NCI-H2081 treated with DMSO at 0.1 percent for 48 hours (cell line): ENCODE measurements at regions not wholly inside any gene's neighbourhood (a gene's known extent, or its start where the extent isn't known, plus 50 kb on each side); places are given as distances from the start of the nearest gene placed in this dataset.
A peak's percentile ranks its signal among the peaks of the same experiment; 100 is the strongest.
"Not testable (repeated sequence)": the region's sequence is repeated elsewhere in the genome, so short reads cannot be mapped to it uniquely, and the experiment has no call there.

Source experiments
- DNase-seq: peaks from one replicate; lab custom pipeline; 2025; lab: John Stamatoyannopoulos, UW

DNA sequence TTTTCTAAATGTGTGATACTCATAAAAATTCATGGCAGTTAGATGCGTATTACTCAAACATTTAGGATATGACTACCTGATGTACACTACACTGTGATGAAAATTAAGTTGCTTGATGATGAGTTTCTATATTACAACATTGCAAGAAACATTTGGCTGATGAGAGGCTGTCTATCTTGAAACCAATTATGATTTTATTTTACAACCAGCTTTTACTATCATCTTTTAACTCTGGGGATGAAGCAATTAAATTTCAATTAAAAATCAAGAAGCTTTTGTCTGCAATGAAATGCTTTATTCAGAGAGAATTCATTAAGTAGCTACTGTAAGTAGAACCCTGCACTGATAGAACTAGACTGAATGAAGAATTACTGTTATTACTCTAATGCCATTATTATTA, 500.4 kb downstream of the KCTD16 start:
- DNase-seq: no peak

DNA sequence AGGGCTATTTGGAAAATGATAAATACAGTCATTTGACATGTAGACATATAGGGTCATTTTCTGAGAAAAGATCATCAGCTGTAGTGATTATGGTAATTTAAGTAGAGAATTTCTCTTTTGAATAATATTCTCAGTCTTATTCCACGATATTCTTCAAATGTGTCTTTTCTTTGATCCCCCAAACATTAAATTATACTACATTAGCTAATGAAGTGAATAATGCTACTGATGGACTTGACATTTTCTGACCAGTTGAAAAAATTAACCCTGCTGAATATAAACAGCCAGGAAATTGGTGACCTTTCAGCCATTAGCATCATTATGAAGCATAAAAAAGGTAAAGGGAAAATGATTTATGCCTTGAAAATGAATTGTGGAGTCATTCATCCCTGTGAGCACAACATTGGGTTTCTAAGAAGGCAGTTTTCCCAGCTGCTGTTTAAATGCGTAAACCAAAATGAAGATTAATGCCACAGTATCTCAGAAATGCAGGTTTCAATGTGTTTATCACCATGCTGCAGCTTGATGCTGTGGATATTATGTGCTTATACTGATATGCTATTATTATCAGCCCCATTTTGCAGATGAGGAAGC, 489.1 kb downstream of the KCTD16 start:
- DNase-seq: no peak

DNA sequence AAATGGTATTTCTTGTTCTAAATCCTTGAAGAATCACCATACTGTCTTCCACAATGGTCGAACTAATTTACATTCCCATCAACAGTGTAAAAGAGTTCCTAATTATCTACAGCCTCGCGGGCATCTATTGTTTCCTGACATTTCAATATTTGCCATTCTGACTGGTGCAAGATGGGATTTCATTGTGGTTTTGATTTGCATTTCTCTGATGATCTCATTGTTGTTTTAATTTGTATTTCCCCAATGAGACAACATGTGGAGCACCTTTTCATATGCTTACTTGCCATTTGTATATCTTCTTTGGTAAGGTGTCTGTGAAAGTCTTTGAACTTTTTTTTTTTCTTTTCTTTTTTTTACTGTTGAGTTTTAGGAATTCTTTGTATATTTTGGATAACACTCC, 473.6 kb downstream of the KCTD16 start:
- DNase-seq: no peak

DNA sequence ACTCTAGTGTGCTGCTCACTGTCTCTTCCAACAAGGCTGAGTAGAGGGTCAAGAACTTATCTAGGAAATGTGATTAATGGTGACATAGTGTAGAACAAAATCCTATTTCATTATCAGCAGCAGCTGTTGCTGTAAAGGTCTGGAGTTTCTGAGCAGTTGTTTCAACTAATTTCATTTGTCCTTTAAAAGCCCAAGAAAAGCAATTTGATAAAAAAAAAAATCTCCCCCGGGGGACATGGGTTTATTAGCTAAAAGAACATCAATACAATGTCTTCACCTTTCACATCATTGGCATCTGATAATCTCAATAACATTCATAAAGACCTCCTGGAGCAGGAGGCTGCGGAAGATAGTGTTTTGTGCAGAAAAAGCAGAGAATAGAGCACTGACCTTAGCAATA, 468.1 kb downstream of the KCTD16 start:
- no peak for DNase-seq

DNA sequence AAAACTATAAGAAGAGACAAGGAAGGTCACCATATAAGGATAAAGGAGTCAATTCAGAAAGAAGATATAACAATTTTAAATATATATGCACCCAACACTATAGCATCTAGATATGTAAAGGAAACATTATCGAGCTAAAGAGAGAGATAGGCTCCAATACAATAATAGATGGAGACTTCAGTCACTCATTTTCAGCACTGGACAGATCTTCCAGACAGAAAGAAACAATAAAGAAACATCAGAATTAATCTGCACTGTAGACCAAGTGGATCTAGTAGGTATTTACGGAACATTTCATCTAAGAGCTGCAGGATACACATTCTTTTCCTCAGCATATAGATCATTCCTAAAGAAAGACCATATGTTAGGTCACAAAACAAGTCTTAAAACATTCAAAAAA, 463.5 kb downstream of the KCTD16 start:
- no peak for DNase-seq

DNA sequence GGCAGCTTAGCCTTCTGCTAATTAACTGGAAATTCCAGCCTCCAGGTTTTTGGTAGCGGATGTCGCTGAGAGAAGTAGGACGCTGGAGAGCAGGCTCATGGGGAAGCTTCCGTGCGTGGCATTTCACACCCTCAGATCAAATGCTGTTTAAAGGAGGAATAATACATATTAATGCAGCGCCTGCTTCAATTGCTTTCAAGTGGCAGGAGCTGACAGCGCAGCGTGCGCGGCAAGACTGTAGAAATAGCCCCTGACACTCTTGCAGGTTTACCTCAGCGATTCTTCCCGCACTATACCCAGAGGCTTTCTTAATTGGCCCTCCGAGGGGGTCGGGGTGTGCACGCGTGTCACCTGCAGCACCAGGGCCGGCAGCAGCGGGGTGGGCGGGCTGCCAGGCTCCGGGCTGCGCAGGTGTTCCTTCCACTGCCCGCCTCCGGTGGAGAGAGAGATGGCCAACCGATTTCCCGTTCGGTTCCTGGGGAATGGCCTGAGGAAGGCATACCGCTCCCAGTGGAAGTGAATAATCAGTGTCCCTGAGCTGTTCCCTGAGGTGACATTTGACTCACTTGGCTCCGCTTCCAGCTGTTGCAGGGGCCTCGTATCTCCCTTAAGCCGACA, 427.9 kb downstream of the KCTD16 start:
- no peak for DNase-seq

DNA sequence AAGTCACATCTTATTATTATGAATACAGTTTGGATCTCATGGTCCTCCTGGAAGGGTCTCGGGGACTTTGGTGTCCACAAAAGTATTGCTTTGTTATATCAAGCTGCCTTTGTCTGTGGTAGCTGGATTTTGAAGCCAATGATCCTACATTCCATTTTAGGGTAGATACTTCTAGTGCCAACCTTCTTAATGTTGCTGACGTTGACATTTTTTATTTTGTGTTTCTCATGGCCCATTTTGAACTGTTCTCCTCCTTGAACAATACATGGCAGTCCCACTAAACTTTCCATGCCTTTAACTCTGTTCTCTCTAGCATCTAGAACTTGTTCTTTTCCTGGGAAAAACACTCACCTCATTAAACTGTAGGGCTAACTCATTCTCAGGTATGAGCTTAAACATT, 425.8 kb downstream of the KCTD16 start:
- DNase-seq: no peak

DNA sequence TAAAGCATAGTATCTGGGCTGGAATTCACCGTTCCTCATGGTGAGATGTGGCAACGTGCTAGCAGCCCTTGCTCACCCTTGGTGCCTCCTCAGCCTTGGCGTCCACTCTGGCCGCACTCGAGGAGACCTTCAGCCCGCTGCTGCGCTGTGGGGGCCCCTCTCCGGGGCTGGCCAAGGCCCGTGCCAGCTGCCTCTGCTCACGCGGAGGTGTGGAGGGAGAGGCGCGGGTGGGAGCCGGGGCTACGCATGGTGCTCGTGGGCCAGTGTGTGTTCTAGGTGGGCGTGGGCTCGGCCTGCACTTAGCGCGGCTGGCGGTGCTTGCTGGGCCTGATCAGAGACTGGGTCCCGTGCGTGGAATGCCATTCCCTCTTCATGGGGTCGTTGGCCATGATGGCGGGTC, 424.2 kb downstream of the KCTD16 start:
- DNase-seq: no peak

DNA sequence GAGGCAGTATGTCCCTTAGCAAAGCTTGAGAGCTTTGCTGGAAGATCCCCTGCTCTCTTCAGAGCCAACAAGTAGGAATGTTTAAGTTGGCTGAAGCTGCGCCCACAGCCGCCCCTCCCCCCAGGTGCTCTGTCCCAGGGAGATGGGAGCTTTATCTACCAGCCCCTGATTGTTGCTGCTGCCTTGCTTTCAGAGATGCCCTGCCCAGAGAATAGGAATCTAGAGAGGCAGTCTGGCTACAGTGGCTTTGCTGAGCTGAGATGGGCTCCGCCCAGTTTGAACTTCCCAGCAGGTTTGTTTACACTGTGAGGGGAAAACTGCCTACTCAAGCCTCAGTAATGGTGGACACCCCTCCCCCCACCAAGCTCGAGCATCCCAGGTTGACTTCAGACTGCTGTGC, 423.6 kb downstream of the KCTD16 start:
- DNase-seq: not testable (repeated sequence)

DNA sequence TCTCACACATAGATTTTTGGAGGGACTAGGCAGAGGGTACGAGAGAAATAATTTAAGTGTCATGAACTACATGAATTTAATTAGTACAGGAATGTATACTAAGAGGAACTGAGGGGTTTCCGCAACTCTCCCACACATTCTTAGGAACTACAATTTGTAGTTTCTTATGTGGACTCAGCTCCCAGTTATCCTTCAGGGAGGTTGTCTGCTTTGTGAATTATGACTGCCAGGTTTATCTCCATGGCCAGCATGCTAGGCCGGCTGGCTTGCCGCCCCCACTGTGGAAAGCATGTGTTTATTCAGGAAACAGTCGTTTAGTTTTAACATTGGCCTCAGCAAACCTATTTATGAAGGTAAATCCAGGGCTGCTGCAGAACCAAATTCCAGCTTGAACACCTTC, 415.0 kb downstream of the KCTD16 start:
- no peak for DNase-seq

DNA sequence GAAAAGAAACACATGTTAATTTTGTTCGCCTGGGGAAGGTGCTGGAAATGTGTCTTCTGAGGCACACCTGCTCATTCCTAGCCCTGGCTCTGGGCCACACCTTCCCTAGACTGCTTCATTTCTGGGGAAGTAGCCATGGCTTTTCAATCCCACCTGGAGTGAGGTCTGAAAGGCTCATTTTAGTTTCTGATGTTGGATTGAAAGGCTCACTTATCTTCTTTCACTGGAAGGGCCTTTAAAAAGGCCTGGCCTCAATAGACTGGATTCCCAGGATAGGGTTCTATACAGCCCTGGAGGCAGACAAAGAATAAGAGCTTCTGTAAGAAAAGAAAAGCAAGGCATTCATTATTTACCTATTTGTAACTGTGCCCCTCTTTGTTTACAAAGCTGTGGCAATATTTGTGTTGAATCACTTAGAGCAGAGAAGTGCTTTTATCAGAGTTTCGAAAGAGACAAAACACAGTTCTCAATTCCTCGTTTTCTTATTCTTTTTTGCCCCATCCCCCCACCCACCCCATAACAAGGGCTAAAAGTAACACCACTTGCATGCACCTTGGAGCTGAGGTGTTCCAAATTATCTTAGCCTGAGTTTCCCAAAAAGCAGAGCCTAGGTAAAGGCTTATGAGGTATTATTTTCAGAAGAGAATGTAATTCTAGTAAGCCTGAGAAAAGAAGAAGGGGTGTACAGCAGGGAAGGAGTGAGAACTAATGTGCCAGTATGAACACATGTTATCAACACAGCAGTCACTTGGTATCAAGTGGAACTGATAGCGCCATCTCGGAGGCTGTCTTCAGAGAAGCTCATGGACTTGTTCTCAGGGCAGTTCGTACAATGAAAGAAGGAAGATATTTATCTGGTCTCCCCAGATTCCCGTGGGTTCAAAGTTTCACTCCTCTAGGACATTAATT, 413.1 kb downstream of the KCTD16 start:
- DNase-seq: peak; percentile 30

DNA sequence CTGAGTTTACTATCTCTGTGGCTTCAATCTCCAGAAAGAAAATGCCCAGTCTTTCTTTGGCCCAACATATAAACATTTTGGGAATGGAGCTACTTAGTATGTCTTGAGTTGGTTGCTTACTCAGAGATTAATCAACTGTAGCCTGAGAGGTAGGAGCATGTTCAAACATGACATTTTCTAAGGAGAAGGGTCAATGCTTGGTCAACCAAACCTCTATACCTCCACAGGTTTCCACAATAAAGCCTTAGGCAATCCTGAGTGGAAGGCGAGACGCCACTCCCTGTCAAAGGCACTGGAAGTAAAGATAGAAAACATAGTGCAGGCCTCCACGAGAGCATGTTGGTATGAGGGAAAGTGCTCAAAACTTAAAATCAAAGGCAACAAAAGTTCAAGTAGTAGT, 411.4 kb downstream of the KCTD16 start:
- no peak for DNase-seq

DNA sequence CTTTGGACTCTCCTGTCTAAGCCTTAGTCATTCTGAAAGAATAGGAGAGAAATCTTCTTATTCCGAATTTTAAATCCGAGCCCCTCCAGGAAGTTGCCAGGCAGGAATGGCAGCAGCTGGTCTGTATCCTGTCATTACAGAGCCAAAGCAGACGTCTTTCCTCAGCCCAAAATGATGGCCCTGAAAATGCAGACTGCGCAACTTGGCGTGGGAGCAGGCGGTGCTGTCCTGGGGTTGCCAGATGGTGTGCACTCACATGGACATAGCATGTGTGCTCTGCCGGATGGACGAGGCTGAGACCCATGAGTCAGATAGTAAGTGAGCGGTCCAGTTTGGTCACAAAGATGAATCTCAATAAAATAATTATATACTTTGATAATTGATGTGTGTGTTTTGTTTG, 410.4 kb downstream of the KCTD16 start:
- no peak for DNase-seq

DNA sequence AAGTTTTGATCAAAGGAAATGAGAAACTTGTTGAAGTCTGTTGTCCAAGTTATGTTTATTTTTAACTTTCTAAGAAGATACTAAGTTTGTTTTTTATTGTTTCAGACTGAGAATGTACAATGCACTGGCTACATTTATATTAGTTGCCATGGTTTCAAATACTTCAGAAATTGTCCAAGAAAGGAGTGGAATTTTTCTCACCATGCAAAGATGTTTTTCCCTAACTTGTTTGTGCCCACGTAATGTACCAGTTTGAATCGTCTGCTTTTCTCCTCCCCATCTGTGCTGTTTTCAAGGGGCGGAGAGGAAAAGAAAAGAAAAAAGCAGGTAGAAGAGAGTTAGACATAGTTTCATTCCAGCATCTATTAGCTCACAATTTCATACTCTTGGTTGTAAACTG, 407.0 kb downstream of the KCTD16 start:
- no peak for DNase-seq

DNA sequence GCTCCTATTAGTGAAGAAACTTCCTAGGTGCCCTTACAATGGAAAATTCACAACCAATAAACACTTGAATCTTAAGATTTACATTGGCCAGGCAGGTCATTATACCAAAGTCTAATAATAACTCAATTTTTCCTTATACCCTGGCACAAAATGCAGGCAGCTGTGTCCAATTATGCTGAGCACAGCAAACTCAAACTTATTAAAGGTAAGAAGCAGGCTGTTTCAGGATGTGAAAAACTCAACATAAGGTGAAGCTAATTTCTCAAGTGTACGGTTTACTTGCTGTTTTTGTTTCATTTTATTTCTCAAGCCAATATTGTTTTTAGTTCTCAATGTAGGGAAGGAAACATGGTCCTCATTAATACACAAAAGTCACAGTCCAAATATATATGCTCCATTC, 405.1 kb downstream of the KCTD16 start:
- DNase-seq: no peak

DNA sequence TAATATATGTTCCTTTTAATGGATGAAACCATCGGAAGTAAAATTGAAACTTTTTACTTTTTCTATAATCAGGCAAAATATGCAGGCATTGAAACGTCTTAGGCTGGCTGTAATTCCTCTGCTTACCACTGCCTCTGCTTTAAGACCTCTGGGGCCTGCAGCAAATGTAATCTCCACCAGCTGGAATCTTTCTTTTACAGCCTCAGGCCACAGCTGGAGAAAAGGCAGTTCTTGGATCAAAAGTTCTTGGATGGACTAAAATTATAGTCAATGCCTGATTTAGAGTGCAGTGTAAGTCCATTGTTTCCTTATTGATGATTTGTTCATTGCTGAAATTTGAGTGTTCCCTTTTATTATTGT, 396.7 kb downstream of the KCTD16 start:
- DNase-seq: no peak

DNA sequence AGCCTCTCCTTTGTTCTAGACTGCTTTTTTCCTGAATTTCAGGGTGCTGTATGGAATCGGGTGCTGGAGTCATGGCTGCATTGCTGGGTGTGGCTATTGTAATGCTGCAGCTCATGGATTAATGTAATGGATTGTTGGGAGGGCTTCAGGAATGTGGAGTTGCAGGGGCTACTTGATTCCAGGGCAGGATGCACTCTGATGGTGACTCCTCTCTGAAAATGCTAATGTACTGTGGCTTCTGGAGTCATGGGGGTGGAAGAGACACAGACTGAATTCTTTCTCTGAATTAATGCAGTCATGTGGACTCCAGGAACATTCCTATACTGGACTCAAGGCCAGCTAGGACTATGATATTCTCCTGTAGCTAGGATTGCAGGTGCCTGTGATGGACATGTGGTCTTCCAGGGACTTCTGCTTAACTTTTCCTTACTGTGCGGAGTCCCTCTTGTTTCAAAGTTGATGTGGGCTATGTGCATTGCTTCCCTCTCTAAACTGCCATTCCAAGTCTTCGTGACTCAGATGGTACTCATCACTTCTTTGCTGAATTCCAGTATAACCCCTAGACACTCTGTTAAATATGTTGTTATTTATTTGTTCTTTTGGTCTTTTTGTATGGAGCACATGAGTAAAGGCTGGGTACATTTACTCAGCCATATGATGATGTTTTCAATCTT, 396.2 kb downstream of the KCTD16 start:
- no peak for DNase-seq

DNA sequence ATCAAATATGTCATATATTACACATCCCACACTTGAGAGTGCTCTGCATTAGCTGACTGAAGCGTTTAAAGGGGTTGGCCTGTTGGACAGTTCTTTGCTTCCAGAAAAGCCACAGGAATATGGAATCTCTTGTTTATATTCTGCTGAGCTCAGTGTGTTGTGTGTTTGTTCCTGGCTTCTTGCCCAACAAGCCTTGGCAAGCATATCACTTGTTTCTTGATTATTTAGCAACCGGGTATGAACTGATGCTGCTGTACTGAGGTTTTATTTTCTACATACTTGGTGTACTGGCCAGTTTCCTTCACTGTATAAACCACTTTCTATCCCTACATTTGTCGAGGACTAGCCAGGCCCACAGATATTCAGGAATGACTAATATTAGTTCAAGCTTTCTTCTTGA, 378.9 kb downstream of the KCTD16 start:
- DNase-seq: peak; percentile 47

DNA sequence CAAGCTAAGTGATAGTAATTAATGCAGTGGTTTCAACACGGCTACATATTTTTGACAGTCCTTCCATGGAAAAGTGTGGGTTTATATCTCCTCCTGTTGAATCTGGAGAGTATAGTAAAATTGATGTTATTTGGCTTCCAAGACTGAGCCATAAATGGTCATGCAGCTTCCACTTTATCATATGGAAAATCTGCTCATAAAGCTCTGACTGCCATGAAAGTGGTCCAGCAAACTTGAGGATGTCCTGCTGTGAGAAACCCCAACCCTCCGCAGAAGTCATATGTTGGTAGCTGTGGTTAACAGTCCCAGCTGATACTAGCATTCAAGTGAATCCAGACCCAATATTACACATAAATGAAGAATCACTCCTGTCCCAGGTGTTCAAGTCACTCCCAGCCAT, 378.3 kb downstream of the KCTD16 start:
- DNase-seq: no peak

DNA sequence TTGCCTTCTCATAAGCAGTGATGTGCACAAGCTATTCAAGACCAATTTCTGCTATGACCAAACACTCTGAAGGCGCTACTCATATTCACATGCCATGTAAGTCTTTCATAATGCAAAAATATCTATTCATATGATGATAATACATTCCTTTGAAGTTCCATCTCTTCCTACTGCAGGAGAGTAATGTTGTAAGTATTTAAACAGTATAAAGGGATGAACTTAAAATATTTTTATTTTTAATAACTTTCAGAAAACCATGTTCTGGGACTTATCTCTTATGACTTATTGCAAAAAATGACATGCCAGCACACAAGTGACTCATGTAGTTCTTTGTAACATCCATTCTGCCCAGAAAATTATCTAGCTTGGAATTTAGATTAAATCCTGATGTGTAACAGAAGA, 376.4 kb downstream of the KCTD16 start:
- no peak for DNase-seq

DNA sequence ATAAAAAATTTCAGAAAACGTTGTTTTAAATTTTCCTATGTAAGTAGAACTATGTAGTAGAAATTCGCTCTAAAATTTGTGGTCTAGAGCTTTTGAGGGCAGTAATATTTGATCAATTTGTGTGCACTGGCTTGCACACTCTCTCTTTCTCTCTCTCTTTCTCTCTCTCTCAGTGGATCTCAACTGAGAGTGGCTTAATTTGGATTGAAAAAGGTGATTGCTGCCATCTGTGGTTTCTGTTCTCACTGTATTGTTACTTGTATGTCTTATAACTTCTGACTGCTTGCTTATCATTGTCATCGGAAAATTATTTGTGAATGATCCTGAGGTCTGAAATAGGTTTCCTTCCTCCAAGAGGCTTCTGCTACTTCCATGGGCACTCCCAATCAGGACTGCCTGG, 368.2 kb downstream of the KCTD16 start:
- DNase-seq: no peak
